Activated CD4-positive, alpha-beta T cell treated with anti-CD3 and anti-CD28 coated beads for 36 hours (primary cell): ENCODE measurements at regions not wholly inside any gene's neighbourhood (a gene's known extent, or its start where the extent isn't known, plus 50 kb on each side); places are given as distances from the start of the nearest gene placed in this dataset.
"Not testable (repeated sequence)": the region's sequence is repeated elsewhere in the genome, so short reads cannot be mapped to it uniquely, and the experiment has no call there.

Source experiments
- ATAC-seq: fragments of 200-7000 bp; cut with Tn5 transposase; one replicate; pipeline ENCODE4 v1.10.0; 2021; ENCODE audit warnings: mild to moderate bottlenecking, moderate library complexity
- CTCF ChIA-PET: fragments of 350-600 bp; sonication (Branson Sonifier 250); formaldehyde crosslinking; loops from one replicate; lab custom pipeline; 2021; ENCODE audit warnings: antibody characterized with exemption; lab: Charles Lee
- POLR2A ChIA-PET: fragments of 350-600 bp; sonication (Branson Sonifier 250); formaldehyde crosslinking; loops from one replicate; lab custom pipeline; 2021; ENCODE audit warnings: antibody characterized with exemption, inconsistent platforms; lab: Charles Lee
- DNase-seq: peaks from one replicate; pipeline ENCODE4 v3.0.0-alpha.2; 2020
- H3K27ac Mint-ChIP-seq: one replicate; pipeline ENCODE4 v1.8.0; 2021; ENCODE audit warnings: mixed read lengths
- H3K27me3 Mint-ChIP-seq: one replicate; pipeline ENCODE4 v1.8.0; 2021; ENCODE audit warnings: mixed read lengths
- H3K36me3 Mint-ChIP-seq: one replicate; pipeline ENCODE4 v1.8.0; 2021; ENCODE audit warnings: low read depth, mixed read lengths
- H3K4me1 Mint-ChIP-seq: one replicate; pipeline ENCODE4 v1.8.0; 2021; ENCODE audit warnings: mixed read lengths
- H3K4me3 Mint-ChIP-seq: one replicate; pipeline ENCODE4 v1.8.0; 2021; ENCODE audit warnings: mild to moderate bottlenecking, moderate library complexity, mixed read lengths
- H3K9me3 Mint-ChIP-seq: one replicate; pipeline ENCODE4 v1.8.0; 2021; ENCODE audit warnings: low read depth, mixed read lengths
- intact Hi-C, 2 experiments: fragments of 100-400 bp; cut with DNase I in 1 of 2; cut with micrococcal nuclease in 1 of 2; formaldehyde crosslinking; loops; one replicate each; pipeline versions ENCODE4 v1.14.2 to v1.15.1; 2022 to 2024; cut with DNase I, micrococcal nuclease

- H3K27ac Mint-ChIP-seq, result no peak overlapping the region
- no peak overlapping the region for H3K4me3 Mint-ChIP-seq
- no peaks in the 10 kb centered on the region for H3K9me3 Mint-ChIP-seq
- intact Hi-C loops, result no loop called here
- peaks cover 7% of the 10 kb centered on the region for H3K27me3 Mint-ChIP-seq
- no peaks in the 10 kb centered on the region for H3K4me1 Mint-ChIP-seq
- ChIA-PET CTCF (no interaction called here), POLR2A (no interaction called here)
- DNase-seq (no peak), ATAC-seq (no peak)
- H3K36me3 Mint-ChIP-seq, result no peaks in the 10 kb centered on the region
These were observed 148.0 kb upstream of the SEMA6A start for GRCh38 chr5:116722651-116723050.

GRCh38 chr5:116719106-116719505, 144.5 kb upstream of the SEMA6A start:
- Mint-ChIP-seq H3K9me3 (no peaks in the 10 kb centered on the region), H3K27me3 (peaks cover 6% of the 10 kb centered on the region), H3K4me1 (no peaks in the 10 kb centered on the region), H3K36me3 (no peaks in the 10 kb centered on the region), H3K27ac (no peak overlapping the region), H3K4me3 (no peak overlapping the region)
- ChIA-PET POLR2A (no interaction called here), CTCF (no interaction called here)
- intact Hi-C loops, result no loop called here
- ATAC-seq (no peak), DNase-seq (no peak)

- DNase-seq (no peak), ATAC-seq (no peak)
- ChIA-PET CTCF (no interaction called here), POLR2A (no interaction called here)
- Mint-ChIP-seq H3K36me3 (no peaks in the 10 kb centered on the region), H3K4me1 (no peaks in the 10 kb centered on the region), H3K9me3 (no peaks in the 10 kb centered on the region), H3K4me3 (no peak overlapping the region), H3K27ac (no peak overlapping the region), H3K27me3 (peaks cover 8% of the 10 kb centered on the region)
- intact Hi-C loops, result no loop called here
These were observed 143.7 kb upstream of the SEMA6A start for GRCh38 chr5:116718317-116718716.

- no peaks in the 10 kb centered on the region for H3K4me1 Mint-ChIP-seq
- no peak overlapping the region for H3K27ac Mint-ChIP-seq
- ATAC-seq (no peak), DNase-seq (no peak)
- intact Hi-C loops, result no loop called here
- H3K27me3 Mint-ChIP-seq, result peaks cover 2% of the 10 kb centered on the region
- H3K36me3 Mint-ChIP-seq, result no peaks in the 10 kb centered on the region
- ChIA-PET CTCF (no interaction called here), POLR2A (no interaction called here)
- no peaks in the 10 kb centered on the region for H3K9me3 Mint-ChIP-seq
- no peak overlapping the region for H3K4me3 Mint-ChIP-seq
These were observed 134.5 kb upstream of the SEMA6A start for GRCh38 chr5:116709082-116709481.

- H3K27me3 Mint-ChIP-seq, DNase-seq, ATAC-seq, POLR2A ChIA-PET, H3K9me3 Mint-ChIP-seq, CTCF ChIA-PET, H3K4me3 Mint-ChIP-seq, intact Hi-C loops, H3K27ac Mint-ChIP-seq, H3K4me1 Mint-ChIP-seq, H3K36me3 Mint-ChIP-seq: not testable (repeated sequence)
These were observed 130.5 kb upstream of the SEMA6A start for GRCh38 chr5:116705121-116705519.

GRCh38 chr5:116703941-116704340, 129.3 kb upstream of the SEMA6A start:
- Mint-ChIP-seq H3K27ac (no peak overlapping the region), H3K27me3 (no peaks in the 10 kb centered on the region), H3K4me1 (no peaks in the 10 kb centered on the region), H3K4me3 (no peak overlapping the region), H3K36me3 (no peaks in the 10 kb centered on the region), H3K9me3 (no peaks in the 10 kb centered on the region)
- no peak for ATAC-seq
- CTCF ChIA-PET, result no interaction called here
- no peak for DNase-seq
- intact Hi-C loops, result no loop called here
- POLR2A ChIA-PET, result no interaction called here

GRCh38 chr5:116703328-116703727, 128.7 kb upstream of the SEMA6A start:
- POLR2A ChIA-PET, result no interaction called here
- Mint-ChIP-seq H3K27me3 (no peaks in the 10 kb centered on the region), H3K4me1 (no peaks in the 10 kb centered on the region), H3K27ac (no peak overlapping the region), H3K4me3 (no peak overlapping the region), H3K36me3 (no peaks in the 10 kb centered on the region), H3K9me3 (no peaks in the 10 kb centered on the region)
- CTCF ChIA-PET, result no interaction called here
- intact Hi-C loops, result no loop called here
- DNase-seq (no peak), ATAC-seq (no peak)

- ChIA-PET POLR2A (no interaction called here), CTCF (no interaction called here)
- Mint-ChIP-seq H3K27me3 (no peaks in the 10 kb centered on the region), H3K9me3 (no peaks in the 10 kb centered on the region), H3K27ac (no peak overlapping the region), H3K4me3 (no peak overlapping the region), H3K4me1 (no peaks in the 10 kb centered on the region), H3K36me3 (no peaks in the 10 kb centered on the region)
- no peak for DNase-seq
- intact Hi-C loops, result no loop called here
- ATAC-seq, result no peak
These were observed 128.2 kb upstream of the SEMA6A start for GRCh38 chr5:116702776-116703175.

- intact Hi-C loops, result no loop called here
- ChIA-PET CTCF (no interaction called here), POLR2A (no interaction called here)
- ATAC-seq (no peak), DNase-seq (no peak)
- Mint-ChIP-seq H3K36me3 (no peaks in the 10 kb centered on the region), H3K9me3 (no peaks in the 10 kb centered on the region), H3K27ac (no peak overlapping the region), H3K4me3 (no peak overlapping the region), H3K4me1 (no peaks in the 10 kb centered on the region), H3K27me3 (no peaks in the 10 kb centered on the region)
These were observed 124.7 kb upstream of the SEMA6A start for GRCh38 chr5:116699332-116699731.

- POLR2A ChIA-PET, result no interaction called here
These were observed 121.7 kb upstream of the SEMA6A start for GRCh38 chr5:116696366-116696765.

GRCh38 chr5:116695681-116696080, 121.1 kb upstream of the SEMA6A start:
- Mint-ChIP-seq H3K4me3 (no peak overlapping the region), H3K27me3 (no peaks in the 10 kb centered on the region), H3K27ac (no peak overlapping the region), H3K9me3 (no peaks in the 10 kb centered on the region), H3K36me3 (no peaks in the 10 kb centered on the region), H3K4me1 (no peaks in the 10 kb centered on the region)
- ChIA-PET CTCF (interaction anchor here (1.1 kb wide), 1 partner anchor 17 kb away, joined by 3 read pairs; no protein-coding TSS in a partner anchor), POLR2A (no interaction called here)
- DNase-seq, result no peak
- intact Hi-C loops, result no loop called here
- ATAC-seq, result no peak

More at GRCh38 chr5:116696366-116696765, 121.7 kb upstream of the SEMA6A start:
- Mint-ChIP-seq H3K4me1 (no peaks in the 10 kb centered on the region), H3K9me3 (no peaks in the 10 kb centered on the region), H3K27me3 (no peaks in the 10 kb centered on the region), H3K36me3 (no peaks in the 10 kb centered on the region), H3K4me3 (no peak overlapping the region), H3K27ac (no peak overlapping the region)
- ATAC-seq (no peak), DNase-seq (no peak)
- CTCF ChIA-PET, result interaction anchor here (1.1 kb wide), 1 partner anchor 17 kb away, joined by 3 read pairs; no protein-coding TSS in a partner anchor
- intact Hi-C loops, result no loop called here

- DNase-seq (no peak), ATAC-seq (no peak)
- H3K36me3 Mint-ChIP-seq, result no peaks in the 10 kb centered on the region
- POLR2A ChIA-PET, result no interaction called here
- no peak overlapping the region for H3K4me3 Mint-ChIP-seq
- CTCF ChIA-PET, result no interaction called here
- H3K4me1 Mint-ChIP-seq, result no peaks in the 10 kb centered on the region
- H3K9me3 Mint-ChIP-seq, result no peaks in the 10 kb centered on the region
- H3K27ac Mint-ChIP-seq, result no peak overlapping the region
- intact Hi-C loops, result no loop called here
- H3K27me3 Mint-ChIP-seq, result peaks cover 9% of the 10 kb centered on the region
These were observed 111.8 kb upstream of the SEMA6A start for GRCh38 chr5:116686438-116686837.

- Mint-ChIP-seq H3K4me3 (no peak overlapping the region), H3K4me1 (no peaks in the 10 kb centered on the region), H3K36me3 (no peaks in the 10 kb centered on the region), H3K9me3 (no peaks in the 10 kb centered on the region), H3K27ac (no peak overlapping the region), H3K27me3 (peaks cover 9% of the 10 kb centered on the region)
- ATAC-seq, result no peak
- no peak for DNase-seq
- CTCF ChIA-PET, result no interaction called here
- intact Hi-C loops, result no loop called here
- POLR2A ChIA-PET, result no interaction called here
These were observed 111.3 kb upstream of the SEMA6A start for GRCh38 chr5:116685931-116686330.
